Tibial nerve (tissue), 4 donors: ENCODE measurements at regions not wholly inside any gene's neighbourhood (a gene's known extent, or its start where the extent isn't known, plus 50 kb on each side); places are given as distances from the start of the nearest gene placed in this dataset.

Source experiments
- DNase-seq, 2 donors: peaks; one replicate each; pipeline ENCODE4 v3.0.0-alpha.2; 2019; ENCODE audit warnings: low spot score in 2 of 2
- H3K27ac ChIP-seq, 4 donors: fragments of 200-600 bp; sonication (generic) in 3 of 4; one replicate each; pipeline ENCODE4 v1.5.1; 2017 to 2019; ENCODE audit warnings: mild to moderate bottlenecking in 1 of 4
- H3K27me3 ChIP-seq, 2 donors: fragments of 200-600 bp; sonication (generic) in 1 of 2; one replicate each; pipeline versions ENCODE4 v1.5.1 to v1.6.0; 2017 to 2019
- H3K36me3 ChIP-seq, 3 donors: fragments of 200-600 bp; sonication (generic); one replicate each; pipeline ENCODE4 v1.5.1; 2018 to 2019
- H3K4me1 ChIP-seq, 4 donors: fragments of 200-600 bp; sonication (generic) in 3 of 4; one replicate each; pipeline ENCODE4 v1.5.1; 2017 to 2019
- H3K4me3 ChIP-seq, 4 donors: fragments of 200-600 bp; sonication (generic) in 3 of 4; one replicate each; pipeline ENCODE4 v1.5.1; 2017 to 2019; ENCODE audit warnings: mild to moderate bottlenecking in 1 of 4, moderate library complexity in 1 of 4
- H3K9me3 ChIP-seq, 4 donors: fragments of 200-600 bp; sonication (generic) in 3 of 4; one replicate each; pipeline ENCODE4 v1.5.1; 2017 to 2019
- EP300 ChIP-seq, 2 donors: sonication (generic); formaldehyde crosslinking; IDR thresholded peaks; one replicate each; pipeline ENCODE4 v1.6.1; 2017; ENCODE audit warnings: antibody characterized with exemption in 2 of 2, mild to moderate bottlenecking in 1 of 2
- POLR2A ChIP-seq, 2 donors: fragments of 450-650 bp; IDR thresholded peaks; one replicate each; pipeline ENCODE4 v1.6.1; 2017; ENCODE audit warnings: antibody characterized with exemption in 2 of 2, mild to moderate bottlenecking in 2 of 2, moderate library complexity in 2 of 2
- WGBS, 2 donors: methylation state at CpG; one replicate each; pipeline ENCODE4 v1.1.5; 2018; 5-methylcytosine and 5-hydroxymethylcytosine counted together
- TF ChIP-seq, protein P1 (sequence below), 5 experiments: fragments of 200-600 bp in 3 of 5; fragments of 450-650 bp in 2 of 5; sonication (generic) in 3 of 5; IDR thresholded peaks; one replicate each; pipeline ENCODE4 v1.5.1; 2016 to 2019; ENCODE audit warnings: antibody characterized with exemption in 5 of 5, mild to moderate bottlenecking in 3 of 5, moderate library complexity in 2 of 5

DNA sequence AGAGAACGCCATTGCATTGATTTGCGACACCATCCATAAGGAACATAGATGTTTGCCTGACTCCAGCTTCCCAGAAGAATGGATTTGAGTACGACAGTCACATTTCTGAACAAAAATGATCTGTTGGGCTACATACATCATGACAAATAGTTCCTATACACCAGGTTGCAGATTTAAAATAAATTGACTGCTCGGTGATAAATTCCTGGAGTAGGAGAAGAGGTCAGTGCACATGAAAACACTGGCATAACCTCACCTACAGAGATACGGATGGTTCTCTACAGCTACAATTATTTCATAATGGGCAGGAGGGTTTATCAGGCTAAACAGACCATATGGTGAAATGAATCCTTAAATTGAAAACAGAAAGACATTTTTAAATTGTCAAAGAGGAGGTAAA, 316.5 kb upstream of the ADARB2 start:
- H3K27ac ChIP-seq: no peak overlapping the region
- DNase-seq: no peak
- H3K4me3 ChIP-seq: no peak overlapping the region
- no peaks in the 10 kb centered on the region for H3K27me3 ChIP-seq
- no peaks in the 10 kb centered on the region for H3K36me3 ChIP-seq
- no peaks in the 10 kb centered on the region for H3K4me1 ChIP-seq
- TF ChIP-seq POLR2A (IDR thresholded peaks at IDR 0.05) (no peak), EP300 (IDR thresholded peaks at IDR 0.05) (no peak)
- TF ChIP-seq, protein P1, sequence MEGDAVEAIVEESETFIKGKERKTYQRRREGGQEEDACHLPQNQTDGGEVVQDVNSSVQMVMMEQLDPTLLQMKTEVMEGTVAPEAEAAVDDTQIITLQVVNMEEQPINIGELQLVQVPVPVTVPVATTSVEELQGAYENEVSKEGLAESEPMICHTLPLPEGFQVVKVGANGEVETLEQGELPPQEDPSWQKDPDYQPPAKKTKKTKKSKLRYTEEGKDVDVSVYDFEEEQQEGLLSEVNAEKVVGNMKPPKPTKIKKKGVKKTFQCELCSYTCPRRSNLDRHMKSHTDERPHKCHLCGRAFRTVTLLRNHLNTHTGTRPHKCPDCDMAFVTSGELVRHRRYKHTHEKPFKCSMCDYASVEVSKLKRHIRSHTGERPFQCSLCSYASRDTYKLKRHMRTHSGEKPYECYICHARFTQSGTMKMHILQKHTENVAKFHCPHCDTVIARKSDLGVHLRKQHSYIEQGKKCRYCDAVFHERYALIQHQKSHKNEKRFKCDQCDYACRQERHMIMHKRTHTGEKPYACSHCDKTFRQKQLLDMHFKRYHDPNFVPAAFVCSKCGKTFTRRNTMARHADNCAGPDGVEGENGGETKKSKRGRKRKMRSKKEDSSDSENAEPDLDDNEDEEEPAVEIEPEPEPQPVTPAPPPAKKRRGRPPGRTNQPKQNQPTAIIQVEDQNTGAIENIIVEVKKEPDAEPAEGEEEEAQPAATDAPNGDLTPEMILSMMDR (IDR thresholded peaks at IDR 0.05): no peak
- no peaks in the 10 kb centered on the region for H3K9me3 ChIP-seq
- 85 to 92% methylated on average over 5 of the region's 5 CpGs for WGBS, 2 donors

DNA sequence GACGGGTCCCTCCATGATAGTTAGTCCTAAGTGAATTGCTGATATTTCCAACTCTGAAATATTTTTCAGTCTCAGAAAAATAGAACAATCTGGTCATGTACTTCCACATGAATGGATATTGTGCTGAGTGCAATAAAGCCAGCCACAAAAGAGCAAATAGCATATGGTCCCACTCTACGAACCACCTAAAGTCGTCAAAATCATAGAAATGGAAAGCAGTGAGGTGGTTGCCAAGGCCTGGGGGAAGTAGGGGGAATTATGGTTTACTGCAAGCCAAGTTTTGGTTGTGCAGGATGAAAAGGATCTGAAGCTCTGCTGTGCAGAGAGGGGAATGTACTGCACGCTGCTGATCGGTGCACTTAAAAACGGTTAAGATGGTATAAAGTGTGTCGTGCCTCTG, 313.8 kb upstream of the ADARB2 start:
- Histone ChIP-seq H3K4me3 (no peak overlapping the region), H3K27me3 (no peaks in the 10 kb centered on the region), H3K9me3 (no peaks in the 10 kb centered on the region), H3K4me1 (no peaks in the 10 kb centered on the region), H3K36me3 (no peaks in the 10 kb centered on the region), H3K27ac (no peak overlapping the region)
- no peak for DNase-seq
- TF ChIP-seq, protein P1 (IDR thresholded peaks at IDR 0.05): no peak
- TF ChIP-seq POLR2A (IDR thresholded peaks at IDR 0.05): no peak
- TF ChIP-seq EP300 (IDR thresholded peaks at IDR 0.05): no peak
- WGBS, 2 donors: 76 to 83% methylated on average over 7 of the region's 7 CpGs

DNA sequence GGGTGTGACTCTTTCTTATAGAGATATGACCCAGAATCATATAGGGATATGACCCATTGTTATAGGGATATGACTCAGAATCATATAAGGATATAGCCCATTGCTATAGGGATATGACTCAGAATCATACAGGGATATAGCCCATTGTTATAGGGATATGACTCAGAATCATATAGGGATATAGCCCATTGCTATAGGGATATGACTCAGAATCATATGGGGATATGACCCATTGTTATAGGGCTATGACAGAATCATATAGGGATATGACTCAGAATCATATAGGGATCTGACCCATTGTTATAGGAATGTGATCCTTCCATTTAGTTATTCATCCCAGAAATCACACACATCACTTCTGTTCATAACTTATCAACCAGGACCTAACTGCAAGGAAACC, 312.2 kb upstream of the ADARB2 start:
- DNase-seq: no peak
- H3K27me3 ChIP-seq: no peaks in the 10 kb centered on the region
- H3K27ac ChIP-seq: no peak overlapping the region
- H3K4me1 ChIP-seq: no peaks in the 10 kb centered on the region
- no peaks in the 10 kb centered on the region for H3K36me3 ChIP-seq
- no peaks in the 10 kb centered on the region for H3K9me3 ChIP-seq
- no peak overlapping the region for H3K4me3 ChIP-seq
- TF ChIP-seq POLR2A (IDR thresholded peaks at IDR 0.05) (no peak), EP300 (IDR thresholded peaks at IDR 0.05) (no peak)
- TF ChIP-seq, protein P1 (IDR thresholded peaks at IDR 0.05): no peak

- Histone ChIP-seq H3K4me1 (no peaks in the 10 kb centered on the region), H3K9me3 (no peaks in the 10 kb centered on the region), H3K36me3 (no peaks in the 10 kb centered on the region), H3K4me3 (no peak overlapping the region), H3K27me3 (no peaks in the 10 kb centered on the region), H3K27ac (no peak overlapping the region)
- TF ChIP-seq, protein P1 (IDR thresholded peaks at IDR 0.05): no peak
- TF ChIP-seq POLR2A (IDR thresholded peaks at IDR 0.05): no peak
- TF ChIP-seq EP300 (IDR thresholded peaks at IDR 0.05): no peak
- no peak for DNase-seq
- WGBS, 2 donors: 72 to 73% methylated on average over 5 of the region's 5 CpGs
Measured at GRCh38 chr10:2048337-2048973, 311.1 kb upstream of the ADARB2 start.

DNA sequence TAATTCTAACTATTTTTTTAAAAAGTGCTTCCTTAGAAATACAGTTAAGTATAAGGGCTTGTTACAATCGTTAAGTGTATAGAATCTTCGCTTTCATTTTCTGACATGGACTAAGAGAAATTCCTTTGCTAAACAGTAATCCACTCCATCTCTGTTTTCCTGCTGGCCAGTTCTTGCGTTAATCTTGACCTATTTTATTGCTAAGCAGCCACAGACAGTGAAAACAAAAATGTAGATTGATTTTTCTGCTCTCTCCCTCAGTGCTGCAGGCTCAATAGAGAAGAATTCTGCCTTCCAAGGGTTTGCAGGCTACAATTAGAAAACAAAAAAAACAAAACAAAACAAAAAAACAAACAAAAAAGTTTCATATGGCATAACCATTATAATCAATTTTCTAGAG, 310.4 kb upstream of the ADARB2 start:
- H3K36me3 ChIP-seq: no peaks in the 10 kb centered on the region
- TF ChIP-seq, protein P1 (IDR thresholded peaks at IDR 0.05): no peak
- TF ChIP-seq EP300 (IDR thresholded peaks at IDR 0.05) (no peak), POLR2A (IDR thresholded peaks at IDR 0.05) (no peak)
- no peaks in the 10 kb centered on the region for H3K27me3 ChIP-seq
- no peaks in the 10 kb centered on the region for H3K9me3 ChIP-seq
- H3K4me1 ChIP-seq: no peaks in the 10 kb centered on the region
- WGBS, 2 donors: 34% methylated on average over 3 of the region's 3 CpGs
- DNase-seq: no peak
- H3K27ac ChIP-seq: no peak overlapping the region
- H3K4me3 ChIP-seq: no peak overlapping the region
